CD14-positive monocyte (primary cell): ENCODE measurements at regions not wholly inside any gene's neighbourhood (a gene's known extent, or its start where the extent isn't known, plus 50 kb on each side); places are given as distances from the start of the nearest gene placed in this dataset.

ENCODE experiments used
- DNase-seq, 3 donors: peaks; one replicate each; pipeline ENCODE4 v3.0.0-alpha.2; 2011 to 2022
- H2AFZ ChIP-seq: 2 replicates; pipeline ENCODE4 v1.6.0; 2012; ENCODE audit warnings: mild to moderate bottlenecking, low read depth, low read length, inconsistent platforms; ENCODE audit not compliant: insufficient read depth, poor library complexity, severe bottlenecking
- H3K27ac ChIP-seq, 2 donors: 1 replicate in 1 of 2; 2 replicates in 1 of 2; pipeline ENCODE4 v1.5.1; 2012 to 2013; ENCODE audit warnings: low read length in 2 of 2, control low read depth in 1 of 2, inconsistent platforms in 1 of 2, low read depth in 1 of 2, mild to moderate bottlenecking in 1 of 2
- H3K27me3 ChIP-seq, 2 donors: one replicate each; pipeline versions ENCODE4 v1.6.0 to v1.6.1; 2011 to 2013; ENCODE audit warnings: low read length in 2 of 2; ENCODE audit not compliant: control insufficient read depth in 2 of 2, insufficient read depth in 2 of 2
- H3K36me3 ChIP-seq, 2 donors: replicated peaks in 1 of 2; 1 replicate in 1 of 2; 2 replicates in 1 of 2; pipeline versions ENCODE4 v1.5.1 to v1.6.1; 2012 to 2013; ENCODE audit warnings: low read length in 2 of 2, control low read depth in 1 of 2, inconsistent platforms in 1 of 2, mild to moderate bottlenecking in 1 of 2; ENCODE audit not compliant: insufficient read depth in 2 of 2, control insufficient read depth in 1 of 2
- H3K4me1 ChIP-seq, 2 donors: 1 replicate in 1 of 2; 2 replicates in 1 of 2; pipeline versions ENCODE4 v1.5.1 to v1.6.1; 2012 to 2013; ENCODE audit warnings: low read length in 2 of 2, control low read depth in 1 of 2, inconsistent platforms in 1 of 2, mild to moderate bottlenecking in 1 of 2, moderate library complexity in 1 of 2; ENCODE audit not compliant: insufficient read depth in 2 of 2, control insufficient read depth in 1 of 2
- H3K4me2 ChIP-seq: replicated peaks from 2 replicates; pipeline ENCODE3; 2012; ENCODE audit warnings: low read length, moderate library complexity, mild to moderate bottlenecking; ENCODE audit not compliant: poor library complexity, severe bottlenecking; ENCODE audit errors: extremely low read depth
- H3K4me3 ChIP-seq, 3 experiments: fragments of 200-600 bp in 1 of 3; sonication (generic) in 1 of 3; replicated peaks in 1 of 3; 1 replicate in 2 of 3; 2 replicates in 1 of 3; pipeline ENCODE4 v1.5.1; 2011 to 2013; ENCODE audit warnings: low read length in 3 of 3, mild to moderate bottlenecking in 3 of 3, control low read depth in 2 of 3, low read depth in 2 of 3, inconsistent platforms in 1 of 3, moderate library complexity in 1 of 3
- H3K79me2 ChIP-seq: 2 replicates; pipeline ENCODE4 v1.6.0; 2012; ENCODE audit warnings: mild to moderate bottlenecking, control low read depth, inconsistent platforms, low read length, moderate library complexity; ENCODE audit not compliant: insufficient read depth
- H3K9ac ChIP-seq: 2 replicates; pipeline ENCODE4 v1.6.0; 2017; ENCODE audit warnings: low read length, mild to moderate bottlenecking; ENCODE audit not compliant: insufficient read depth, poor library complexity, severe bottlenecking
- H3K9me3 ChIP-seq, 2 donors: replicated peaks in 1 of 2; 1 replicate in 1 of 2; 2 replicates in 1 of 2; pipeline versions ENCODE4 v1.5.1 to v1.6.1; 2012 to 2013; ENCODE audit warnings: low read length in 2 of 2, control low read depth in 1 of 2; ENCODE audit not compliant: control insufficient read depth in 1 of 2, insufficient read depth in 1 of 2
- H4K20me1 ChIP-seq: 2 replicates; pipeline ENCODE4 v1.6.0; 2012; ENCODE audit warnings: mild to moderate bottlenecking, low read length, control low read depth, moderate library complexity; ENCODE audit not compliant: insufficient read depth
- H3K27ac Mint-ChIP-seq, 7 donors: one replicate each; pipeline ENCODE4 v1.8.0; 2020; ENCODE audit warnings: mild to moderate bottlenecking in 7 of 7, mixed read lengths in 7 of 7, moderate library complexity in 6 of 7, inconsistent platforms in 2 of 7
- H3K27me3 Mint-ChIP-seq, 3 donors: one replicate each; pipeline ENCODE4 v1.8.0; 2021 to 2022; ENCODE audit warnings: low read depth in 3 of 3, mild to moderate bottlenecking in 3 of 3, mixed read lengths in 3 of 3, moderate library complexity in 3 of 3, inconsistent platforms in 1 of 3
- H3K36me3 Mint-ChIP-seq, 2 donors: one replicate each; pipeline ENCODE4 v1.8.0; 2020; ENCODE audit warnings: mixed read lengths in 2 of 2, inconsistent platforms in 1 of 2, mild to moderate bottlenecking in 1 of 2
- H3K4me1 Mint-ChIP-seq: one replicate; pipeline ENCODE4 v1.8.0; 2020; ENCODE audit warnings: mild to moderate bottlenecking, mixed read lengths
- H3K4me3 Mint-ChIP-seq, 2 donors: one replicate each; pipeline ENCODE4 v1.8.0; 2020; ENCODE audit warnings: mild to moderate bottlenecking in 2 of 2, mixed read lengths in 2 of 2, moderate library complexity in 1 of 2
- H3K9me3 Mint-ChIP-seq, 7 donors: one replicate each; pipeline ENCODE4 v1.8.0; 2020 to 2022; ENCODE audit warnings: mixed read lengths in 7 of 7, mild to moderate bottlenecking in 6 of 7, moderate library complexity in 6 of 7, inconsistent platforms in 2 of 7
- CTCF ChIP-seq: fragments of 200-600 bp; IDR thresholded peaks from one replicate; pipeline ENCODE4 v1.8.0; 2022; ENCODE audit warnings: antibody characterized with exemption, mild to moderate bottlenecking
- WGBS: methylation state at CpG from one replicate; pipeline ENCODE4 v1.1.5; 2013; ENCODE audit warnings: missing lambda C conversion rate; ENCODE audit not compliant: insufficient coverage; 5-methylcytosine and 5-hydroxymethylcytosine counted together
- intact Hi-C, 2 donors: fragments of 100-400 bp; cut with micrococcal nuclease; formaldehyde crosslinking; loops; one replicate each; pipeline versions ENCODE4 v1.15.0 to v1.15.1; 2023

GRCh38 chr2:129165006-129165405, 814.5 kb upstream of the RAB6C start:
- no peak overlapping the region for H3K27ac Mint-ChIP-seq

GRCh38 chr2:129167456-129167855, 812.0 kb upstream of the RAB6C start:
- Histone ChIP-seq H3K9ac (no peak overlapping the region), H2AFZ (no peak overlapping the region), H3K4me1 (no peaks in the 10 kb centered on the region), H3K27me3 (no peaks in the 10 kb centered on the region), H3K79me2 (no peaks in the 10 kb centered on the region), H3K4me2 (no peak overlapping the region), H3K27ac (no peak overlapping the region), H3K36me3 (no peaks in the 10 kb centered on the region), H3K9me3 (no peaks in the 10 kb centered on the region), H4K20me1 (no peaks in the 10 kb centered on the region), H3K4me3 (no peak overlapping the region)
- WGBS = no CpG with 5 or more reads among the region's 1 CpG
- Mint-ChIP-seq H3K36me3 (no peaks in the 10 kb centered on the region), H3K4me1 (no peaks in the 10 kb centered on the region), H3K27me3 (peaks cover 0 to 5% (median 1%) of the 10 kb centered on the region in 3 donors), H3K9me3 (peaks cover 0 to 8% (median 2%) of the 10 kb centered on the region in 7 donors), H3K4me3 (no peak overlapping the region), H3K27ac (no peak overlapping the region)
- TF ChIP-seq CTCF = no peak
- intact Hi-C loops = no loop called here
- DNase-seq = no peak

More at GRCh38 chr2:129165006-129165405, 814.5 kb upstream of the RAB6C start:
- no peaks in the 10 kb centered on the region for H3K79me2 ChIP-seq
- H4K20me1 ChIP-seq = no peaks in the 10 kb centered on the region
- Mint-ChIP-seq H3K9me3 (peaks cover 0 to 5% (median 2%) of the 10 kb centered on the region in 7 donors), H3K36me3 (no peaks in the 10 kb centered on the region), H3K4me1 (peaks cover 5% of the 10 kb centered on the region), H3K27me3 (peaks cover 1 to 7% (median 3%) of the 10 kb centered on the region in 3 donors), H3K4me3 (no peak overlapping the region)
- no peaks in the 10 kb centered on the region for H3K36me3 ChIP-seq
- no peak overlapping the region for H2AFZ ChIP-seq
- H3K9ac ChIP-seq = no peak overlapping the region
- H3K4me1 ChIP-seq = no peaks in the 10 kb centered on the region
- no peaks in the 10 kb centered on the region for H3K27me3 ChIP-seq
- no peak overlapping the region for H3K4me2 ChIP-seq
- intact Hi-C loops = no loop called here
- H3K9me3 ChIP-seq = no peaks in the 10 kb centered on the region
- H3K27ac ChIP-seq = no peak overlapping the region
- TF ChIP-seq CTCF = no peak
- no peak for DNase-seq
- no peak overlapping the region for H3K4me3 ChIP-seq
